GM12878 (cell line): ENCODE measurements at regions not wholly inside any gene's neighbourhood (a gene's known extent, or its start where the extent isn't known, plus 50 kb on each side); places are given as distances from the start of the nearest gene placed in this dataset.

Experiments used
- ATAC-seq: fragments of 200-7000 bp; cut with Tn5 transposase; 3 replicates; pipeline ENCODE4 v1.9.1; 2020; ENCODE audit warnings: mild to moderate bottlenecking, moderate library complexity
- BruUV-seq: library from RNA; stranded (reverse); fragments of 400-500 nt; replicated peaks from 2 replicates; lab custom pipeline; 2021; lab: Mats Ljungman, UMichigan
- CTCF ChIA-PET: fragments of 300-600 bp; sonication (Branson Sonifier 250); formaldehyde crosslinking; extraction: SDS; loops from one replicate; lab custom pipeline; 2021; ENCODE audit warnings: inconsistent platforms; lab: Yijun Ruan, JAX
- POLR2A ChIA-PET: fragments of 350-600 bp; formaldehyde crosslinking; extraction: SDS; loops from one replicate; lab custom pipeline; 2021; ENCODE audit warnings: inconsistent platforms; lab: Charles Lee
- RAD21 ChIA-PET: fragments of 300-600 bp; sonication (Branson Sonifier 250); formaldehyde crosslinking; loops from one replicate; lab custom pipeline; 2023; ENCODE audit warnings: antibody characterized with exemption; ENCODE audit not compliant: unreplicated experiment; lab: Charles Lee
- SMC1A ChIA-PET: fragments of 300-600 bp; sonication (Branson Sonifier 250); formaldehyde crosslinking; loops from one replicate; lab custom pipeline; 2023; ENCODE audit not compliant: unreplicated experiment, uncharacterized antibody; lab: Charles Lee
- DNase-seq: peaks from one replicate; pipeline ENCODE4 v3.0.0-alpha.2; 2011; ENCODE audit warnings: low read depth, low spot score
- FAIRE-seq: peaks from 3 replicates; lab custom pipeline; 2011; peaks lifted over from hg19 to GRCh38; lab: Jason Lieb, UNC
- H2AFZ ChIP-seq: 2 replicates; pipeline ENCODE4 v1.6.0; 2011; ENCODE audit warnings: low read depth, low read length, control low read depth; ENCODE audit not compliant: control insufficient read depth
- H3K27ac ChIP-seq: 2 replicates; pipeline ENCODE4 v1.5.1; 2011; ENCODE audit warnings: control low read depth; ENCODE audit not compliant: control insufficient read depth, insufficient read depth
- H3K27me3 ChIP-seq, 2 experiments: replicated peaks in 1 of 2; 2 replicates each; pipeline versions ENCODE4 v1.6.0 to v1.6.1; 2011; ENCODE audit warnings: low read length in 1 of 2; ENCODE audit not compliant: control insufficient read depth in 2 of 2, insufficient read depth in 2 of 2
- H3K36me3 ChIP-seq, 2 experiments: 2 replicates each; pipeline ENCODE4 v1.5.1; 2011; ENCODE audit warnings: low read length in 1 of 2; ENCODE audit not compliant: control insufficient read depth in 2 of 2, insufficient read depth in 2 of 2
- H3K4me1 ChIP-seq: 2 replicates; pipeline ENCODE4 v1.6.1; 2011; ENCODE audit warnings: mild to moderate bottlenecking, low read length, moderate library complexity, mixed read lengths; ENCODE audit not compliant: control insufficient read depth, insufficient read depth
- H3K4me2 ChIP-seq: 2 replicates; pipeline ENCODE4 v1.6.0; 2011; ENCODE audit warnings: control low read depth; ENCODE audit not compliant: control insufficient read depth, insufficient read depth
- H3K4me3 ChIP-seq: fragments of 200-600 bp; sonication (generic); 2 replicates; pipeline ENCODE4 v1.5.1; 2016
- H3K79me2 ChIP-seq: 2 replicates; pipeline ENCODE4 v1.6.0; 2011; ENCODE audit warnings: low read length; ENCODE audit not compliant: control insufficient read depth, insufficient read depth
- H3K9ac ChIP-seq: 2 replicates; pipeline ENCODE4 v1.8.0; 2011; ENCODE audit warnings: low read length, control low read depth, mixed read lengths; ENCODE audit not compliant: control insufficient read depth, insufficient read depth
- H3K9me3 ChIP-seq: replicated peaks from 3 replicates; pipeline ENCODE4 v1.5.1; 2011; ENCODE audit warnings: mild to moderate bottlenecking, low read length; ENCODE audit not compliant: control insufficient read depth, insufficient read depth
- H4K20me1 ChIP-seq: 2 replicates; pipeline ENCODE4 v1.6.0; 2011; ENCODE audit not compliant: control insufficient read depth, insufficient read depth
- ETV6 ChIP-seq, 2 experiments: fragments of 450-650 bp in 1 of 2; IDR thresholded peaks in 1 of 2; conservative IDR thresholded peaks in 1 of 2; 2 replicates each; pipeline ENCODE4 v1.6.1; 2014; ENCODE audit warnings: antibody characterized with exemption in 1 of 2, borderline replicate concordance in 1 of 2, low read depth in 1 of 2, mild to moderate bottlenecking in 1 of 2, moderate library complexity in 1 of 2
- FOS ChIP-seq: IDR thresholded peaks from 3 replicates; pipeline ENCODE4 v1.6.1; 2011; ENCODE audit warnings: borderline replicate concordance; ENCODE audit not compliant: insufficient read length; ENCODE audit errors: extremely low read depth
- KLF5 ChIP-seq: fragments of 450-650 bp; IDR thresholded peaks from 2 replicates; pipeline ENCODE4 v1.6.1; 2014; ENCODE audit warnings: mild to moderate bottlenecking; ENCODE audit not compliant: partially characterized antibody
- PAX5 ChIP-seq: IDR thresholded peaks from 2 replicates; pipeline ENCODE4 v1.6.1; 2011; ENCODE audit warnings: low read depth, low read length, borderline replicate concordance
- RB1 ChIP-seq: fragments of 450-650 bp; formaldehyde crosslinking; IDR thresholded peaks from 2 replicates; pipeline ENCODE4 v1.6.1; 2017; ENCODE audit warnings: mild to moderate bottlenecking, borderline replicate concordance
- SIN3A ChIP-seq: IDR thresholded peaks from 2 replicates; pipeline ENCODE4 v1.6.1; 2012; ENCODE audit warnings: low read depth, low read length, improper control_type of control experiment
- WGBS: methylation state at CpG from one replicate; pipeline ENCODE4 v1.1.6; 2016; ENCODE audit warnings: low lambda C conversion rate; ENCODE audit not compliant: insufficient replicate concordance, insufficient coverage; ENCODE audit errors: missing lambda C conversion rate; 5-methylcytosine and 5-hydroxymethylcytosine counted together
- in situ Hi-C: fragments of 300-500 bp; cut with MboI; formaldehyde crosslinking; loops from 9 replicates; pipeline ENCODE4 v1.14.3; 2018; ENCODE audit warnings: mixed read lengths
- intact Hi-C: fragments of 100-400 bp; cut with micrococcal nuclease; formaldehyde crosslinking; loops from one replicate; pipeline ENCODE4 v1.14.2; 2022; ENCODE audit not compliant: unreplicated experiment
- TF ChIP-seq, protein P1 (sequence below): fragments of 450-650 bp; IDR thresholded peaks from 2 replicates; pipeline ENCODE4 v1.6.1; 2017; ENCODE audit warnings: antibody characterized with exemption, mild to moderate bottlenecking, moderate library complexity
- TF ChIP-seq, protein P2 (sequence below): IDR thresholded peaks from 2 replicates; pipeline ENCODE4 v1.6.1; 2011; ENCODE audit warnings: borderline replicate concordance, low read depth, mild to moderate bottlenecking, moderate library complexity, low read length; ENCODE audit not compliant: insufficient read depth, poor library complexity, severe bottlenecking
- TF ChIP-seq, protein P3 (sequence below): IDR thresholded peaks from 2 replicates; pipeline ENCODE4 v1.6.1; 2012; ENCODE audit warnings: low read length, inconsistent platforms

DNA sequence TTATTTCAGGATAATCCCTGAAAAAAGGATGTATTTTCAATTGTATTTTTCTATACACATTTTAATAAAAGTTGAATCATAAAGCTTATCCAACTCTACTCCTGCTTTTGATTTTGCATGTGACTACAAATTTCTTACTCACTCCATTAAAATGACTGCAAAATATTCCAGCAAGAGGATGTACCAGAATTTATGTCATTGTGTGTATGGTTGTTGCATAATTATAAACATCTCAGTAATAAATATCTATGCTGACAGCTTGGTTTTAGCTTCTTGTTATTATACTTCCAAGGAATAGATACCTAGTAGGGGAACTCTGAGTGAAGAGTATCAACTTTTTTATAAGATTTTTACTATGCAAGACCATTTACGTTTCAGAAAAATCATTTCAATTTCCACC is 463.2 kb upstream of the RUNX1 start (continued):
- TF ChIP-seq, protein P1, sequence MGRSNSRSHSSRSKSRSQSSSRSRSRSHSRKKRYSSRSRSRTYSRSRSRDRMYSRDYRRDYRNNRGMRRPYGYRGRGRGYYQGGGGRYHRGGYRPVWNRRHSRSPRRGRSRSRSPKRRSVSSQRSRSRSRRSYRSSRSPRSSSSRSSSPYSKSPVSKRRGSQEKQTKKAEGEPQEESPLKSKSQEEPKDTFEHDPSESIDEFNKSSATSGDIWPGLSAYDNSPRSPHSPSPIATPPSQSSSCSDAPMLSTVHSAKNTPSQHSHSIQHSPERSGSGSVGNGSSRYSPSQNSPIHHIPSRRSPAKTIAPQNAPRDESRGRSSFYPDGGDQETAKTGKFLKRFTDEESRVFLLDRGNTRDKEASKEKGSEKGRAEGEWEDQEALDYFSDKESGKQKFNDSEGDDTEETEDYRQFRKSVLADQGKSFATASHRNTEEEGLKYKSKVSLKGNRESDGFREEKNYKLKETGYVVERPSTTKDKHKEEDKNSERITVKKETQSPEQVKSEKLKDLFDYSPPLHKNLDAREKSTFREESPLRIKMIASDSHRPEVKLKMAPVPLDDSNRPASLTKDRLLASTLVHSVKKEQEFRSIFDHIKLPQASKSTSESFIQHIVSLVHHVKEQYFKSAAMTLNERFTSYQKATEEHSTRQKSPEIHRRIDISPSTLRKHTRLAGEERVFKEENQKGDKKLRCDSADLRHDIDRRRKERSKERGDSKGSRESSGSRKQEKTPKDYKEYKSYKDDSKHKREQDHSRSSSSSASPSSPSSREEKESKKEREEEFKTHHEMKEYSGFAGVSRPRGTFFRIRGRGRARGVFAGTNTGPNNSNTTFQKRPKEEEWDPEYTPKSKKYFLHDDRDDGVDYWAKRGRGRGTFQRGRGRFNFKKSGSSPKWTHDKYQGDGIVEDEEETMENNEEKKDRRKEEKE = no peak
- no peak for TF ChIP-seq PAX5
- TF ChIP-seq RB1 = no peak

DNA sequence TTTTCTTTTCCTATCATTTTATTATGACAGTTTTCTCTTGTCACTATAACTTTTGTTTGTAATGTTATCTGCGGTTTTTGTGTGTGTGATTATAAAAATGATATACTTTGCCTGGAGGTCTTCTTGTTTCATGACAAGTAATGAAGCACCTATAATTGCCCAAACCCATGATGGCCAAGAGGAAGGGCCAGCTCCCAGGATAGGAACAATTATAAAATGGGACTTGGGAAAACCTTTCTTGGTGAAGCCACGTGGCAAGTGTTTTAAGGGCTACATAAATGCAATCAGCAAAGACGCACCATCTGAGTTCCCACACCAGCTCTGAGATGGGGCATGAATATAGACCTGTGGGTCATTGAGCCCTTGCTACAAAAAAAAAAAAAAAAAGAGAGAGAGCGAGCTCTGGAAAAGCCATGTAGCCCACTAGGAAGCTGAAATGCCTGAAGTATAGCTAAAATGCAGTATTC is 462.6 kb upstream of the RUNX1 start:
- in situ Hi-C loops (no loop called here), intact Hi-C loops (no loop called here)
- H3K36me3 ChIP-seq = no peaks in the 10 kb centered on the region
- H3K27ac ChIP-seq = no peak overlapping the region
- H3K79me2 ChIP-seq = no peaks in the 10 kb centered on the region
- BruUV-seq = no TSS peak
- H3K4me1 ChIP-seq = no peaks in the 10 kb centered on the region
- SMC1A ChIA-PET = no interaction called here
- H2AFZ ChIP-seq = no peak overlapping the region
- ATAC-seq = no peak
- CTCF ChIA-PET = no interaction called here
- POLR2A ChIA-PET = no interaction called here
- no peaks in the 10 kb centered on the region for H3K9me3 ChIP-seq
- no peak overlapping the region for H3K9ac ChIP-seq
- H4K20me1 ChIP-seq = no peaks in the 10 kb centered on the region
- TF ChIP-seq, protein P2, sequence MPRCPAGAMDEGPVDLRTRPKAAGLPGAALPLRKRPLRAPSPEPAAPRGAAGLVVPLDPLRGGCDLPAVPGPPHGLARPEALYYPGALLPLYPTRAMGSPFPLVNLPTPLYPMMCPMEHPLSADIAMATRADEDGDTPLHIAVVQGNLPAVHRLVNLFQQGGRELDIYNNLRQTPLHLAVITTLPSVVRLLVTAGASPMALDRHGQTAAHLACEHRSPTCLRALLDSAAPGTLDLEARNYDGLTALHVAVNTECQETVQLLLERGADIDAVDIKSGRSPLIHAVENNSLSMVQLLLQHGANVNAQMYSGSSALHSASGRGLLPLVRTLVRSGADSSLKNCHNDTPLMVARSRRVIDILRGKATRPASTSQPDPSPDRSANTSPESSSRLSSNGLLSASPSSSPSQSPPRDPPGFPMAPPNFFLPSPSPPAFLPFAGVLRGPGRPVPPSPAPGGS = no peak
- TF ChIP-seq, protein P3, sequence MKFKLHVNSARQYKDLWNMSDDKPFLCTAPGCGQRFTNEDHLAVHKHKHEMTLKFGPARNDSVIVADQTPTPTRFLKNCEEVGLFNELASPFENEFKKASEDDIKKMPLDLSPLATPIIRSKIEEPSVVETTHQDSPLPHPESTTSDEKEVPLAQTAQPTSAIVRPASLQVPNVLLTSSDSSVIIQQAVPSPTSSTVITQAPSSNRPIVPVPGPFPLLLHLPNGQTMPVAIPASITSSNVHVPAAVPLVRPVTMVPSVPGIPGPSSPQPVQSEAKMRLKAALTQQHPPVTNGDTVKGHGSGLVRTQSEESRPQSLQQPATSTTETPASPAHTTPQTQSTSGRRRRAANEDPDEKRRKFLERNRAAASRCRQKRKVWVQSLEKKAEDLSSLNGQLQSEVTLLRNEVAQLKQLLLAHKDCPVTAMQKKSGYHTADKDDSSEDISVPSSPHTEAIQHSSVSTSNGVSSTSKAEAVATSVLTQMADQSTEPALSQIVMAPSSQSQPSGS = no peak
- TF ChIP-seq SIN3A (no peak), ETV6 (conservative IDR thresholded peaks at IDR 0.05 in 1 of 2, IDR thresholded peaks at IDR 0.05 in 1 of 2; ENCODE audit: borderline replicate concordance in 1 of 2, low read depth in 1 of 2) (no peak), FOS (no peak), KLF5 (no peak)
- H3K27me3 ChIP-seq = no peaks in the 10 kb centered on the region; a peak in 2 of 4 replicates
- WGBS = 7% methylated on average over 4 of the region's 4 CpGs
- no peak overlapping the region for H3K4me3 ChIP-seq
- FAIRE-seq = no peak
- H3K4me2 ChIP-seq = no peak overlapping the region
- RAD21 ChIA-PET = no interaction called here
- DNase-seq = no peak
